NCI-H524 (cell line): ENCODE measurements at regions not wholly inside any gene's neighbourhood (a gene's known extent, or its start where the extent isn't known, plus 50 kb on each side); places are given as distances from the start of the nearest gene placed in this dataset.

ENCODE experiments used
- DNase-seq, 2 experiments: peaks; one replicate each; lab custom pipeline; 2025; lab: John Stamatoyannopoulos, UW

DNA sequence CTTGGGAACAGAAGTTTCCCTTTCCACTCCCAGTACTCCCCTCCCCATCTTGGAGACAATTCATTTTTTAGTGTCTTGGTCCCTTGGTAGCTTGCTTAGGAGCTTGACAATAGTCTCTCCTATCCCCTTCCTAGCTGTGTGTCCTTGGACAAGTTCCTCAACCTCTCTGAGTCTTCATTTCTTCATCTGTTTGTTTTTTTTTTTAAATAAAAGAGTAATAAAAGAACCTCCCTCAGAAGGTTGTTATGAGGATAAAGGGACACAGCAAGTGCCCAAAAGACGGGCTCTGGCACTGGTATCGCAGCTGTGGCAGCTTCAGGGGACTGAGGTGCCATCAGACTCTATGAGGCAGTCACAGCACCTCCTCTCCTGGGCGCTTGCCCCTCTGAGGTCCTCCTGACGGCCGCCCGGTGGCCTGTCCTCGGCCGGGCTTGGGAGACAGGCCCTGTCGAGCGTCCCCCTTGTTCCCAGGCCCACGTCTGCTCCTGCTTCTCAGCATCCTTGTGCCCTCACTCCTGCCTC is 689.2 kb downstream of the MATN1 start:
- no peak for DNase-seq

DNA sequence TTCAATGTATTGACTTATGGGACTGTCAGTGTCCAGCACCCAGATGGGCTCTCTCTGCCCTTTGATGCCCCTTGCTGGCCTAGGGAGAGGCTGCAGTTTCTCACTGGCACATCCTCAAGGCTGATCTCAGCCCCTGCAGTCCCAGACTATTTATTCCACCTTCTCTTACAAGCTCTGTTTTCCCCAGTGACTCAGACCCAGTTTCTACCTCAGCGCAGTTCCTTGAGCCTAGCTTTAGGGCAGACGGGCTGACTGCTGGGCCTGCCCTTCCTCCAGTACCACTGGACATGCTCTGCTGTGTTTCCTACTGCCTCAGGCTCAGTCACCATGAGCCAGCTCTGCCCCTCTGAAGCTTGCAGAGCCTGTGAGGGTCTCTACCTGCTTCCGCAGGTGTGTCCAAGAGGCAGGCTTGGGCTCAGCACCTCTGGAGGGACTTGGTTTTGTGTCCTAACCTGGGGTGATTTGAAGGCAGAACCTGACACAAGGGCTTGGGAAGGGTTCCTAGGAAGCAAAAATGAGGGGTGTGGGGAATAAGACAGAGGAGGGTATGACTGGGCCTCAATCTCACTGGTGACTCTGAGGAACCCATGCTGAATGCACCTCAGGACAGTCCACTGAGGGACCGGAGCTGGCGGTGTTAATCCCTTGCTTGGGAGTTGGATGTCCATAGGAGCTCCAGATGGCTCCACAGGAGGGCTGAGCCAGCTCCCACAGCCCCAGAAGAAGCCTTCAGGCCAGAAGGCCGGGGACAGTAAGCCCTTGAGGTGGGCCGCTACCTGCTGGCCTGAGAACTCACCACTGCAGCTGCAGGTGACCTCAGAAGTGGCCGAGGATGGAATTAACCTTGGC is 689.9 kb downstream of the MATN1 start:
- DNase-seq = no peak

DNA sequence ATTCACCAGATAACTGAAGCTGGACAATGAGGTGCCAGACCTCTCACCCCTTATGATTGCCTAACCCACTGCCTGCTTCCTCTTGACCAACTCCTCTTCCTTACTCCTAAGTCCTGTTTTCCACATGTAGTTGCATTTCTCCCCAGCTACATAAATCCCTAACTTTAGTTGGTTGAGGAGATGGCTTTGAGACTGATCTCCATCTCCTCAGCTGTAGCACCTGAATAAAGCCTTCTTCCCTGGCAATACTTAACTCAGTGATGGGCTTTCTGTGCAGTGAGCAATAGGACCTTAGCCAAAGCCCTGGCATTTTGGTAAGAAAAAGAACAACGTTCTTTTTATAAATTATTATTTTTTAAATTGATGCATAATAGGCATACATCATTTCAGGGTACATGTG is 691.1 kb downstream of the MATN1 start:
- no peak for DNase-seq

DNA sequence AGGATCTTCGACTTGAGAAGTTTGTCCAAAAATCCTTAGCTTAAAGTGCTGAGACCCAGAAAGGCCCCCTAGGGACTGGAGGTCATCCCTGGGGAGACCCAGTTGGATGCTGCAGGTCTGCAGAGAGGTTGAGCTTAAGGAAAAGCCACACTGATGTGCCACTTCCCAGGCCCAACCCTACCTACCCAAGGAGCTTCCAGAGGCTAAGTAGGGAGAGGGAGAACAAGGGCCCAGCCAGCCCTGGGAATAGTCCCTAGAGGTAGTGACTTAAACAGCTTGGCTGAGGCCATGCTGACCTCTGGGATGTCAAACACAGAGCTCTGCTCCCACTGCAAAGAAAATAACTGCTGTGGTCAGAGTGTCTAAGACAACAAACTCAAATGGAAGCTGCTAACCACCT is 693.7 kb downstream of the MATN1 start:
- DNase-seq = no peak

DNA sequence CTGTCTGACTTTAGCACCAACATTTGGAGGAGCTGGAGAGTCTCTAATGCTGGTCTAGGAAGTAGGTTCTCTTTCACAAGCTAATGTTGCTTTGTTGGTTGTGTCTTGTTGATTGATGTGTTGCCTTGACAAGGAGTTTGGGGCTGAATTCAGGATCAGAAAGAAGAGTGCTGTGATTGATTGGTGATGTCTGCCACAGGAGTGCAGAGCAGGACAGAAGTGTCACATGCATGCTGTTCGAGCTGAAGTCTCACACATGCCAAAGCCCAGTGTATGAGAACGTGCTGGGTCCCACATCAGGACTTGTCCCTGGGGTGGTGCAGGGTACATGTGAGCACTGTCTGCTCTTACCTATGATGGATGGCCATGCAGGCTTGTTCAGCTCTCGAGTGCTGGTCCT is 694.4 kb downstream of the MATN1 start:
- no peak for DNase-seq

DNA sequence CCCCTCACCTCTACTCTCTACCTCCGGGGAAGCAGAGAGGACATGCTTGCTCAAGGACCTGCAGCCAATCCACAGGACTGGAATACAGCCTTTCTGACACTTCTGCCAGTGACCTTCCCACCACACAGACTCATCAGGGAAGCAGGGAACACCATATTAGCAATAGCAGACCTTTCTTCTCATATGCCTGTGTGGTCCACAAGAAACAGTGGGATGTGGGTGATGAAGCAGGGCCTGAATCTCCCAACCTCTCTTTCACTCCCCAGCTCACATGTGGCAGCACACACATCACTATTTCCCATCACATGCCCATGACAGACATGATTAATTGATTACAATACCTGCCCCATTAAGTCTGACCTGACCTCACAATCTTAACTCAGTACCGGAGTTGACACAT is 695.1 kb downstream of the MATN1 start:
- no peak for DNase-seq

DNA sequence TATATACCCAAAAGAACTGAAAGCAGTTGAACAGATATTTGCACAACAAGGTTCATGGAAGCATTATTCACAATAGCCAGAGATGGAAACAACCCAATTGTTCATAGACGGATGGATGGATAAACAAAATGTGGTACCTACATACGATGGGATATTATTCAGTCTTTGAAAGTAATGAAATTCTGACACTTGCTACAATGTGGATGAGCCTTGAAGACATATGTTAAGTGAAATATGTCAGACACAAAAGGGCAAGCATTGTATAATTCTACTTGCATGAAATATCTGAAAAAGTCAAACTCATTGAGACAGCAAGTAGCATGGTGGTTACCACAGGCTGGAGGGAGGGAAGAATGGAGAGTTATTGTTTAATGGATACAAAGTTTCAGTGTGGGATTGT is 696.1 kb downstream of the MATN1 start:
- DNase-seq = no peak

DNA sequence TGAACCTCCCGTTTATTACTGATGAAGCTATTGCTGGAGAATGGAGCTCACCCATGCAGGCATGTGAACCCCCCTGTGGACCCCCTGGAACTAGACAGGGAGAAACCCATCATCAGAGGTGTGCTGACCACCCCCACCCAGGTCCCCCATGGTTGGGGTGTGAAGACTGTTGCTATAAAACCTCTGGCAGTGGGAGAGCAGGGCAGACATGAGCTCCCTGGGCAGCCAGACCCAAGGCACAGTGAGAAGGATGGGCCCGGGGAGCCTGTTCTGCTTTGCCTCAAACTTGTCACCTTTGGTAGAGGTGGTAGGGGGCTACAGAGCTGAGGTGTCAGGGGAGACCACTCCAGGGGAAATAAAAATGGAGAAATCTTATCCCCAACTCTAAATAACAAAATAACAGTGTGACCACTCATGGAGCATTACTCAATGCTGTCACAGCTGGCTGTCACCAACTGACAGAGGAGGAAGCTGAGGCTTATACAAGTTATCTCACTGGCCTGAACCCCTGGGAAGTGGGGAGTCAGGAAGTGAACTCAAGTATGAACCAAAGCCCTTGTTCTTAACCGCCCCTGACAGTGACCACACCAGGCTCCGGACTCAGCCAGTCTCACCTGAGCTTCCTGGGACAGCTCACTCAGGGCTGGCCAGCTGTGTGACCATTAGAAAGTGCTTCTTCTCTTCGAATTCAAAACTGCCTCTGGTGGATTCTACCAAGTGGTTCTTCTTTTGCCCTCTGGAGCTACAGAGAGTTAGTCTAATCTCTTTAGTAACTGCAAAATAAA is 698.8 kb downstream of the MATN1 start:
- no peak for DNase-seq

DNA sequence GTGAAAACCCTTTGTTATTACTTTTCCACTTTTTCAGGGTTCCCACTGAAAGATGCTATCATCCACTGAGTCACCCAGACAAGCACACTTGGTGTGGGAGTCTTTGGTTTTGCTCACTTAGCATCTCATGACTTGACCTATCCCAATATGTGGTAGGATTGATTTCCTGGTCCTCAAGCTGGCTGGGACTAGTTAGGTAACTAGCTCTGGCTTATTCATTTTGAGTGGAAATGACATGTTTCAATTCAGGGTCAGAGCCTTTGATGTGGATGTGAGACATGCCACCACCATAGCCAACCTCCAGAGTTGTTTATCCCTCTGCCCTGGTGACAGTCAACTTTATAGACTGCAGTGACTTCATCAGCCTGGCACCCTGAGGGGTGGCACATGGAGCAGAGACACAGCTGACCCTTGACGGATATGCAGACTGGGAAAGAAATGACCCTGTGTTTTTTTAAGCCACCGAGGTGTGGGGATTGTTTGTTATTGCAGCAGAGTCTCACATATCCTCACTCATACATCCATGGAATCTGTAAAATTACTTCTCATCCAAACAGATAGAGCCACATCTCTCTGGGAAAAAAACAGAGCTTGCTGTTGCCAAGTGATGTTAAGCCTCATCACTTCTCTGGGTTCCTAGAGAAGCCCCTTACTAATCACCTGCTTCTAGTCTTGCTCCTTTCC is 699.9 kb downstream of the MATN1 start:
- no peak for DNase-seq

DNA sequence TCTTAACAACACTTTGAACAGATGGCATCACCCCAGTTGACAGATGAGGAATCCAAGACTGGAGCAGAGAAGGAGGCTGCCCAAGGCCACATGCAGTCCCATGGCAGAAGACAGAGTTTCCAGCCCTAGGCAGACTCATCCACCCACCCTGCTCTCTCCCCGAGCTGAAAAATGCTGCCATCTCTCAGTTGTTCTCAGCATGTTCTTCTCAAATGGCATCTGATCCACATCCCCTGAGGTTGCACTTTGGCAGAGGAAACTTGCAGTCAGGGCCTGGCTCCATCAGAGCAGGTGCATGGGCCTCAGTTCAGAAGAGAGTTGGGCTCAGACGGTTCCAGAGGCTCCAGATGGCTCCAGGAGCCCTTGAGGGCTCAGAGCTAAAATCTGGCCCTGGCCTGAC is 709.4 kb downstream of the MATN1 start:
- DNase-seq = peak; percentile 10 to 63

DNA sequence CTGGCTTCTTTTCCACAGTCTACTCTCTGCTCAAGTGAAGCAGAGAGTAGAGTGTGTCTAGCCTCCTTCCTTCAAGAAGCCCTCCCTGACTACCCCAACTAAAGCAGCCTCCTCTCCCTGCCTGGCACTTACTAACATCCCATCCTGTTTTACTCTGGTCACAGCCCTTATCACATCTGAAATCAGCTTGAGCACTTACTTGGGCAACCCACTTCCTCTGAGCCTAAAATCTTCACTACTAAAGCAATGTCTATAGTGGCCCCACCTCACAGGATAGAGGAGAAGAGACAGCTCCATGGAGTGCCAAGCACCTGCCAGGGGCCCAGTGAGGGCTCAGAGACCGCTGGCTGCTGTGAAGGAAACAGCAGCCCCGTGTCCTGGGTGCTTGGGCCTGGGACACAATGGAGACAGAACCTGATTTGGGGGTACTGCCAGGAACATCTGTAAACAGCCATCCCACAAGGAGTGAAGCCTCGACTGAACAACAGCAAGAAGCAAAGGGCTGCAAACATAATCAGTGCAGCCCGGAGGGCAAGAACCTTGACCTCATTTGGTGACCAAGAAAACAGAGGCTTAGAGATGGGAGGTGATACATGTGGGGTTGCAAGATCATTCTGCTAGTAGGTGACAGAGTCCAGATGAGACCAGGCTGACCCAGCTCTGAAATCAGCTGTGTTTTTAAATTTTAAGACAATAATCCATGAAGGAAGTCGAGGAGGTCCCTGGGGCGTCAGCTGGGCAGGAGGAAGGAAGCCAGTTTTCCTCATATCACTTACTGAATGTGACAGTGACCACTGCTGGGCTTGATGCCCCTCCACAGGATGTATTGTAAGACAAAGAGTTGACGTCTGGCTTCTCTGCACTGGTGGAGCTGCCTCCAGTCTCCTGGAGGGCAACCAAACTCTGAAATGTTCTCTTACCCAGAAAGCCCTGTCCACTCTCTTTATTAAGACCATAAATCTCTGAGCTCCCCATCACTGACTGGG is 710.6 kb downstream of the MATN1 start:
- no peak for DNase-seq

DNA sequence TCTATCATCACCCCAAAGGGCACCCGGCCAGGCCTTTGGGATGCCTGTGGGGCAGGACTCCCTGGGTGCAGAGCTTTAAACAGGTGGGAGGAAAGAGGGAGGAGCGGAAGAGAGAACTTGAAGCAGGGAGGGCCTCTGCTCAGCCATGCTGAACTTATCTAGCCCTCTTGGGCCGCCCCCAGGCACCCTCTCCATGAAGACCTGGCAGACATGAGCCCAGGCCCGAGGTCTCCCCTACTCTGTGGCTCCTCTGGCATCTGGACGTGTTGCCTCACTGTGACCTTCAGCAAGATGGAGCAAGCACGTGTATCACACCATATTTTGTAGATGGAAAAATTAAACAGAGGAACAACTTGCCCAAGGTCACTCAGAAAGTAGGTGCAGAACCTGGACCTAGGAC is 711.4 kb downstream of the MATN1 start:
- no peak for DNase-seq

DNA sequence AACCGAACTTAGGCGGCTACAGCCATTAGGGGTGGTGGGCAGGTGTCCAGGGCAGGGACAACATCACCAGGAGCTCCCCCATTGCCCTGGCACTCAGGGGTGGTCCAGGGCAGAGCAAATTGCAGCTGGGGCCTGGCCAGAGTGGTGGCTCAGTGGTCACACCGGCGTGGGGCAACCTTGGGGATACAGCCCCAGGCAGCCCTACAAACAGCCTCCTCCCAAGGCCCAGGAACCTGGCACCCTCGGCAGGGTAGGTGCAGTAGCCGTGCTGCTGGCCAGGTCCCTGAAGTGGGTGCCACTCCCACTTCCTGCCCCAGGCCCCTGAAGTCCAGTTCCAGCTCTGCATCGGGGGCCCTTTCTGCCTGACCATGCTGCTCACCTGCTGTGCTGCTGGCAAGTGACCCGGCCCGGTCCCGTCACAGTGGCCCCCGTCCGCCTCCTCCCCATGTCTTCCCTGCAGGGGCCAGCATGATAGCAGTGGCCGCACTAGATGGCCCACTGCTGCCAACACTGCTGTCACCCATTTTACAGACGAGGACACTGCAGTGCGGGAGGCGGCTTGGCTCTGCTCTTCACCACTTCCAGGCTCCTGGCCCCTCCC is 712.8 kb downstream of the MATN1 start:
- no peak for DNase-seq

DNA sequence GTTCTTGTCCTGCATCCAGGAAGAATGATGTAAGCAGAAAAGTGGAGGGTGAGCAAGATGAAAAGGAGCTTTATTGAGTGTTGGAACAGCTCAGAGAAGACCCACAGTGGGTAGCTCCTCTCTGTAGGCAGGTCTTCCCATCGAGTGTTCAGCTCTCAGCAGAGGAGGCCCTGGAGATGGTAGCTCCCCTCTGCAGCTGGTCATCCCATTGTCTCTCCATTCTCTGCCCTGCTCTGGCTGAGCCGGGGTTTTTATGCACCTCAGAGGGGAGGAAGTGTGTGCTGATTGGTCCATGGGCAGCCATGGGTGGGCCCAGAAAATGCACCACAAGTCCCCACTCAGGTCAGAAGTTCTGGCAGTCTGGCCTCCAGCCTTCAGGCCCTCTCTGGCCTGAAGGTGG is 713.7 kb downstream of the MATN1 start:
- DNase-seq = no peak

DNA sequence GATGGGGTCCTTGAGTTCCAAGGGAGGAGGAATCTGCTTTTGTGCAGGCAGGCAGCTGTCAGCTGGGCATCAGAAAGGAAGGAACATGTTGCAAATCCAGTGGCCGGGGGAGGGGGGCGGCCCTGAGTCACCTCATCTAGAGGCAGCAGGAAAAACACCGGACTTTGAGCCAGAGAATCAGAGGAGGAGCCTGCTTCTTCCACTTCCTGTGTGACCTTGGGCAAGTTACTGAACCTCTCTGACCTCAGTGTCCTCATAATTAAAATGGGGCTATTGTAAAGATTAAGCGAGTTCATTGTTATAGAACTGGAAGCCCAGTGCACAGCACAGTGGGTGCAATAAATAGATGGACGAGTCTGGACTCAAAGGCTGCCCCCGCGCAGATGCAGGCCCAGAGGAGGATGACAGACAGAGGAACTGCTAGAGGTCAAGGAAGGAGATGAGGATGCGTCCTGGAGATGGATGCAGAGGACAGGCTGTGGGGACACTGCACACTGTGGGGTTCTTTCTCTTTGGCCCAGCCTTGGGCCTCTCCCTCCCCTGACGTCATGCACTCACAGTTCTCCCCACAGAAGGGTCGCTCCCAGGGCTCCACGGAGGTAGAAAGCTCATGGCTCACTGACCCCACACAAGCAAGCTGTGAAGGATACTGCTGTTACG is 714.3 kb downstream of the MATN1 start:
- DNase-seq = no peak

DNA sequence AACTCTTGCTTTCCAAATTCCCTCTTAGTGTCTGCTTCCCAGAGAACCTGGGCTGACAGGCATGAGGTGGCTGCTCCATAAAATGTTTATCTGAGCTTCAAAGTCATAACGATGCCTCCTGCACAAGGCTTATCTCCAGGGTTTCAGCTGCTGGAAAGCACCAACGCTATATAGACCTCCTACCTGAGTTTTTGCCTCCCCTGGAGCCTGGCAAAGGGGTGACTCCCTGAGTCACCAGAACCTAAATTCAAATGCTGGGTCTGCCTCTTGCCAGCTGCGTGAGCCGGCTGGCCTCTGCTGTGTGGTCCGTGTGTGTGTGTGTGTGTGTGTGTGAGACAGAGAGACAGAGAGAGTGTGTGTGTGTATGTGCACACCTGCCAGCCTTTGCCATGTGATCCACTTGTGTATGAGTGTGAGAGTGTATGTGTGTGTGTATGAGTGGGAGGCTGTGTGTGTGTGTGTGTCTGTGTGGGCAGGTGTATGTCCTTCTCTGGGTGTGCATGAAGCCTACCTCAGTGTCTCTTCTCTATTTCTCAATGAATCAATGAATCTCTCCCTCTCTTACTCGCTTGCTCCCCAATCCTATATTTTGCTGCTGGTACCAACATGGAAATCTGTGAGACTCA is 714.9 kb downstream of the MATN1 start:
- no peak for DNase-seq

DNA sequence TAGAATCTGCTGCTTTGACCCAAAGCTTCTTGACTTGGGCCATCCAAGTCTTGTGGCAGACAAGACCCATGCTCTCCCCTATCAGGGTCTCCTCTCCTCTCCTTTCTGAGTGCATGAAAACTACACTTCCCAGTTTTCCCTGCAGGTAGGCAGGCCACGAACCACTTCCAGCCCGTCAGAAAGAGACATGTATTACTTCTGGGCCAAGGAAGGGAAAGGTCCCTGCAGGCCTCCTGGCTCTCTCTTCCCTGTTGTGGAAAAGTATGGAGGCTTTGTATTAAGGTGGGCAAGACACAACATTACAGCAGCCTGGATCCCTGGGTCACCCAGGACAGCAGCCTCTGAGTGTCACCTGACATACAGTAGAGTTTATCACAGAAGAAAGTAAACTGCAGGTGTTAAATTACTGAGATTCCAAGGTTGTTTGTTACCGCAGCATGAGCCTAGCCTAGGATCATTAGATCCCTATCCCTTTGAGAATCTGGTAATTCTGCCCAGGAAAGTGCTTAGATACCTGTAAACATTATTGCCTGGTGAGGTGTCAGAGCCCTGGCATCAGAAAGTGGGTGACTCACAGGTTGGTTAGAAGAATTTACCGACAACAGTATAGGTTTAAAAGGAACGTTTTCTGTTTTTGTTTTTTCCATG is 717.3 kb downstream of the MATN1 start:
- no peak for DNase-seq

DNA sequence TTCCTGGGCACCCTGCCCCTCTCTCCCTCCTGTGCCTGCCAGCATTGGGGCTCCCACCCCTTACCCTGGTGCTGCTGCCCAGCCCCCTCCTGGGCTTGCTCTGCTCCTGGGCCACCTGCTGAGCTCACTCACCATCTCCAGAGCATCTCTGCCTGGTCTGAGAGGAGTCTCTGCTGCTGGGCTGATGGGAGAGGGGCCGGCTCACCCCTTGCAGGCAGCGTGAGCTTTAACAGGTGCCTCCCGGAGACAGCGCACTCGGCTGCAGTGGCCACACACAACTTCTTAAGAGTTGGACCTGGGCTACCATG is 721.7 kb downstream of the MATN1 start:
- DNase-seq = no peak

DNA sequence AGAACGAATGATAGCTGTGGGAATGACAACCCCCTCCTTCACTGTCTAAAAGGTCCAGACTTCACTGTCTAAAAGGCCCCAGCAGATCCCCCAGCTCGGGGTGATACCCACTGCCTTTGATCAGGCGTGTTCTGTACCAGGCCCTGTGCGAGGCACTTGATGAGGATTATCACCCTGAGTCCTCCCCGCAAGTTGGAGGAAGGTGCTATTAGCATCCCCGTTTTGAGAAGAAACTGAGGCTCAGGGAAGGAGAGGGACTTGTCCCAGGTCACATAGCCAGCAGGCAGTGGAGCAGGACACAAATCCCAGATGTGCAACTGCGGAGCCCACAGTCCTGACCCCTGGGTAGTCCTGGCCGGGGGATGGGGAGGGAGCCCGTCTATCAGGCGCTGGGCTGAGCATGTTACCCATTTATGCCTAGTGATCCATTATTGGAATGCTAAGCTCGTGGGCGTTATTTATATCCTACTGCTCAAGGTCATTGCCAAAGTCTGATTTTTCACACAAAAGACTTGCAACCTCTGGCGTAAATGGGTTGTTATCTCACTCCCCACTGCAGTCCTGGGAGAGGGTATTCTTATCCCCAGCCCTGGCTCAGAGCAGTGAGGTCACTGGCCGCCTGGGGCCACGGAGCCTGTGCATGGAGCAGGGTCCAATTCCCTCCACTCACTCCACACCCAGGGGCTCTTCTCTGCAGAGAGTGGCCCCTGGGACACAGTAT is 722.2 kb downstream of the MATN1 start:
- DNase-seq = no peak
